NCI-H524 (cell line): ENCODE measurements at regions not wholly inside any gene's neighbourhood (a gene's known extent, or its start where the extent isn't known, plus 50 kb on each side); places are given as distances from the start of the nearest gene placed in this dataset.
"Not testable (repeated sequence)": the region's sequence is repeated elsewhere in the genome, so short reads cannot be mapped to it uniquely, and the experiment has no call there.

Source experiments
- DNase-seq, 2 experiments: peaks; one replicate each; lab custom pipeline; 2025; lab: John Stamatoyannopoulos, UW

DNA sequence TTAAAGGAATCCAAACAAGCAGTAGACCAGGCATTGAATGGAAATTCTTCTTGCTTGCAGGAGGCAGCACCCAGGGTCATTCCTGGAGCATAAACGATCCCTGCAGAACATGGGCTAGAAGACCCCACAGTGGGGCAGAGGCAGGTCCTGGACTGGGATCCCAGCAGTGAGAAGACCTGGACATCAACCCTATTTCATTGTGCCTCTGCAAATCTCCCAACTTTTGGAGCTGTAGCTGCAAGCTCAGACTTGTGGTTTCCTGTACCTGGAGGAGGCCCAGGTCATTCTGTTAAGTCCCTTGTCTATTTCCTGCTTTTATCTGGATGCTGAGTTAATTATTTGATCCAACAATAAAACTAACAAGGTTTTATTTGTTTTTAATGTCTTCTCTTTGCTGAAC, 61.7 kb downstream of the CALM1 start:
- DNase-seq: no peak

GRCh38 chr14:90460136-90460535, 63.3 kb downstream of the CALM1 start:
- DNase-seq: no peak

- no peak for DNase-seq
These were observed 64.6 kb downstream of the CALM1 start for GRCh38 chr14:90461425-90461824.

GRCh38 chr14:90464481-90464880, 67.7 kb downstream of the CALM1 start:
- DNase-seq: no peak

- DNase-seq: peak; percentile 83 to 89
These were observed 70.7 kb downstream of the CALM1 start for GRCh38 chr14:90467501-90467900.

DNA sequence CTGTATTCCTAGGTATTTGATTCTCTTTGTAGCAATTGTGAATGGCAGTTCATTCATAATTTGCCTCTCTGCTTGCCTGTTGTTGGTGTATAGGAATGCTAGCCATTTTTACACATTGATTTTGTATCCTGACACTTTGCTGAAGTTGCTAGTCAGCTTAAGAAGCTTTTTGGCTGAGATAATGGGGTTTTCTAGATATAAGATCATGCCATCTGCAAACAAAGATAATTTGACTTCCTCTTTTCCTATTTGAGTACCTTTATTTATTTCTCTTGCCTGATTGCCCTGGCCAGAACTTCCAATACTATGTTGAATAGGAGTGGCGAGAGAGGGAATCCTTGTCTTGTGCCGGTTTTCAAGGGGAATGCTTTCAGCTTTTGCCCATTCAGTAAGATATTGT, 72.6 kb downstream of the CALM1 start:
- DNase-seq: not testable (repeated sequence)

DNA sequence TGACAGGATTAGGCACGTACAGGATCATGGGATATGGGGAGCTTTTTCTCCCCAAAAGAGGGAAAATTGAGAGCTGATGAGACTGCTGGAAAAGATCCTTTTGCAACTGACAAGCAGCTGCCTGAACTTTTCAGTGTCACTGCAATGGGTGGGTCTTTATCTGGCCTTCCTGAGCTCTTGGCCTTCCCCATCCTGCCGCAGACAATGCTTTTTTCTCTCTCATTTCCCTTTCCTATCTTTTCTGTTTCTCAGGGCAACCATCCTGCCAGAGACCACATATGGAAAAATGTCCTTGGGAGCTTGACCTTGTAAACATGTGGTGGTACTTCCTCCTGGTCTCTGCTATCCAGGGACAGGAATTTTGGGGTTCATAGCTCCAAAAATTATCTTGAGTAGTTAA, 75.8 kb downstream of the CALM1 start:
- DNase-seq: no peak
